Naive thymus-derived CD4-positive, alpha-beta T cell (primary cell): ENCODE measurements at regions not wholly inside any gene's neighbourhood (a gene's known extent, or its start where the extent isn't known, plus 50 kb on each side); places are given as distances from the start of the nearest gene placed in this dataset.
A peak's percentile ranks its signal among the peaks of the same experiment; 100 is the strongest.
"Not testable (repeated sequence)": the region's sequence is repeated elsewhere in the genome, so short reads cannot be mapped to it uniquely, and the experiment has no call there.

Source experiments
- ATAC-seq: fragments of 150-1000 bp; cut with Tn5 transposase; 2 replicates; pipeline ENCODE4 v1.10.0; 2021; ENCODE audit warnings: mild to moderate bottlenecking, moderate library complexity
- CTCF ChIA-PET: fragments of 350-600 bp; sonication (Branson Sonifier 250); formaldehyde crosslinking; loops from one replicate; lab custom pipeline; 2021; ENCODE audit warnings: antibody characterized with exemption; lab: Charles Lee
- POLR2A ChIA-PET: fragments of 350-600 bp; sonication (Branson Sonifier 250); formaldehyde crosslinking; loops from one replicate; lab custom pipeline; 2021; ENCODE audit warnings: antibody characterized with exemption, inconsistent platforms; lab: Charles Lee
- DNase-seq, 9 donors: peaks; one replicate each; pipeline versions ENCODE4 v3.0.0 to v3.0.0-alpha.2; 2020 to 2022; ENCODE audit warnings: mixed read lengths in 1 of 9
- H3K27ac ChIP-seq: one replicate; pipeline ENCODE4 v1.7.0; 2013; ENCODE audit warnings: mild to moderate bottlenecking, low read depth, low read length, moderate library complexity
- H3K27me3 ChIP-seq, 2 donors: one replicate each; pipeline ENCODE4 v1.7.0; 2013; ENCODE audit warnings: low read length in 2 of 2, mild to moderate bottlenecking in 2 of 2, moderate library complexity in 2 of 2; ENCODE audit not compliant: control insufficient read depth in 2 of 2, insufficient read depth in 2 of 2
- H3K36me3 ChIP-seq, 3 experiments: 1 replicate in 2 of 3; 2 replicates in 1 of 3; pipeline ENCODE4 v1.7.0; 2013; ENCODE audit warnings: low read length in 3 of 3, mild to moderate bottlenecking in 3 of 3, moderate library complexity in 1 of 3; ENCODE audit not compliant: insufficient read depth in 3 of 3, control insufficient read depth in 2 of 3
- H3K4me1 ChIP-seq, 2 donors: one replicate each; pipeline ENCODE4 v1.7.0; 2013; ENCODE audit warnings: low read length in 2 of 2, mild to moderate bottlenecking in 2 of 2, moderate library complexity in 1 of 2; ENCODE audit not compliant: control insufficient read depth in 2 of 2, insufficient read depth in 2 of 2
- H3K4me3 ChIP-seq: 2 replicates; pipeline ENCODE4 v1.7.0; 2013; ENCODE audit warnings: mild to moderate bottlenecking, low read length
- H3K9me3 ChIP-seq, 3 experiments: 1 replicate in 2 of 3; 2 replicates in 1 of 3; pipeline ENCODE4 v1.7.0; 2013; ENCODE audit warnings: low read length in 3 of 3; ENCODE audit not compliant: control insufficient read depth in 2 of 3
- H3K27ac Mint-ChIP-seq, 9 donors: one replicate each; pipeline ENCODE4 v1.8.0; 2020 to 2022; ENCODE audit warnings: mixed read lengths in 9 of 9, mild to moderate bottlenecking in 8 of 9, moderate library complexity in 5 of 9, inconsistent platforms in 2 of 9
- H3K27me3 Mint-ChIP-seq, 5 donors: one replicate each; pipeline ENCODE4 v1.8.0; 2021 to 2022; ENCODE audit warnings: mixed read lengths in 5 of 5, mild to moderate bottlenecking in 1 of 5
- H3K36me3 Mint-ChIP-seq, 5 donors: one replicate each; pipeline ENCODE4 v1.8.0; 2020 to 2022; ENCODE audit warnings: mixed read lengths in 5 of 5, mild to moderate bottlenecking in 3 of 5, inconsistent platforms in 1 of 5
- H3K4me1 Mint-ChIP-seq, 7 donors: one replicate each; pipeline ENCODE4 v1.8.0; 2020 to 2022; ENCODE audit warnings: mixed read lengths in 7 of 7, mild to moderate bottlenecking in 3 of 7, inconsistent platforms in 1 of 7
- H3K4me3 Mint-ChIP-seq, 10 donors: one replicate each; pipeline ENCODE4 v1.8.0; 2020 to 2022; ENCODE audit warnings: mild to moderate bottlenecking in 10 of 10, mixed read lengths in 10 of 10, moderate library complexity in 6 of 10, inconsistent platforms in 2 of 10
- H3K9me3 Mint-ChIP-seq, 11 donors: one replicate each; pipeline ENCODE4 v1.8.0; 2020 to 2022; ENCODE audit warnings: mixed read lengths in 11 of 11, mild to moderate bottlenecking in 4 of 11, inconsistent platforms in 1 of 11, moderate library complexity in 1 of 11
- intact Hi-C, 2 donors: fragments of 100-400 bp; cut with micrococcal nuclease; formaldehyde crosslinking; loops; one replicate each; pipeline ENCODE4 v1.15.1; 2023

DNA sequence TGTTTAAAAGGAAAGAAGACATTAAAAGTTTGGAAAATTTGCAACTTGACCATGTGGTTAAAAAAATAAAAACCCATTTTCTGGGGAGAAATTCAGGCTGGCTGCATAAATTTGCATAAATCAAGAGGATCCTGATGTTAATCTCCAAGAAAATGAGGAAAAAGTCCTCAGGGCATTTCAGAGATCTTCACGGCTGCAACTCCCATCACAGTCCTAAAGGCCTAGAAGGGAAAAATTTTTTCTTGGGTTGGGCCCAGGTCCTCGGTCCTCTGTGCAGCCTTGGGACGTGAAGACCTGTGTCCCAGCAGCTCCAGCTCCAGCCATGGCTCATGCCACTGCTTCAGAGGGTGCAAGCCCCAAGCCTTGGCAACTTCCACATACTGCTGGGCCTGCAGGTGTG, 84.8 kb upstream of the C1QTNF3 start:
- ATAC-seq, H3K9me3 Mint-ChIP-seq, H3K4me3 ChIP-seq, POLR2A ChIA-PET, H3K36me3 ChIP-seq, H3K9me3 ChIP-seq, H3K27ac Mint-ChIP-seq, H3K4me1 ChIP-seq, H3K27ac ChIP-seq, H3K4me3 Mint-ChIP-seq, DNase-seq, H3K27me3 ChIP-seq, H3K27me3 Mint-ChIP-seq, intact Hi-C loops, H3K4me1 Mint-ChIP-seq, CTCF ChIA-PET: not testable (repeated sequence)
- peaks cover 0 to 26% (median 0%) of the 10 kb centered on the region in 5 donors for H3K36me3 Mint-ChIP-seq

DNA sequence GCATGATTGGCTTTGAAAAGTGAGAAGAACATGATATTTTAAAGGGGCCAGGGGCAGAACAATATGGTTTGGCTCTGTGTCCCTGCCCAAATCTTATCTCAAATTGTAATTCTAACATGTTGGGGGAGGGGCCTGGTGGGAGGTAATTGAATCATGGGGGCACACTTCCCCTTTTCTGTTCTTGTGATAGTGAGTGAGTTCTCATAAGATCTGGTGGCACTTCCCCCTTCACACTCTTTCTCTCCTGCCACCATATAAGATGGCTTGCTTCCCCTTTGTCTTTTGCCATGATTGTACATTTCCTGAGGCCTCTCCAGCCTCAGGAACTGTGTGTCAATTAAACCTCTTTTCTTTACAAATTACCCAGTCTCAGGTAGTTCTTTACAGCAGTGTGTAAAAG, 85.9 kb upstream of the C1QTNF3 start:
- CTCF ChIA-PET, H3K27ac Mint-ChIP-seq, H3K4me3 ChIP-seq, H3K27me3 Mint-ChIP-seq, DNase-seq, H3K4me3 Mint-ChIP-seq, H3K4me1 Mint-ChIP-seq, H3K36me3 ChIP-seq, POLR2A ChIA-PET, H3K4me1 ChIP-seq, H3K27ac ChIP-seq, H3K27me3 ChIP-seq, H3K9me3 ChIP-seq, ATAC-seq, intact Hi-C loops, H3K9me3 Mint-ChIP-seq: not testable (repeated sequence)
- peaks cover 0 to 25% (median 0%) of the 10 kb centered on the region in 5 donors for H3K36me3 Mint-ChIP-seq

DNA sequence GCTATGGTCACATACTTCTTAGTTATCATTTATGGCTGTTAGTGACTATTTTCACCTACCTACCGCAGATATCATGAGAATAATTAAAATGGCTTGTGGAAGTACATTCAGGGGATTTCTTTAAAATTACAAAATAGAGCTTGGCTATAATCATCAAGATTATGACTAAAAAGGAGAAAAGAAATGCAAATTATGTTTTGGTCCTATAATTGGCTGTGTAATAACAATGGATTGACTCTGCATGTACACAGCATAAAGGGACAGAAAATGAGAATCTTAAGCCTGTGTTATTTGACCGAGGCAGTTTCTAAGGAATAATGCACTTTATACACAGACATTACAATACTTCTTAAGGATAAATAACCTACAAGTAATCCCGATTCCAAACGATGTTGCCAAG, 112.0 kb upstream of the C1QTNF3 start:
- H3K4me3 ChIP-seq, H3K36me3 ChIP-seq, H3K4me3 Mint-ChIP-seq, ATAC-seq, H3K27ac Mint-ChIP-seq, H3K27me3 Mint-ChIP-seq, H3K9me3 ChIP-seq, H3K4me1 ChIP-seq, H3K27ac ChIP-seq, H3K4me1 Mint-ChIP-seq, intact Hi-C loops, CTCF ChIA-PET, DNase-seq, H3K9me3 Mint-ChIP-seq, POLR2A ChIA-PET, H3K27me3 ChIP-seq: not testable (repeated sequence)
- peaks cover 0 to 14% (median 5%) of the 10 kb centered on the region in 5 donors for H3K36me3 Mint-ChIP-seq

DNA sequence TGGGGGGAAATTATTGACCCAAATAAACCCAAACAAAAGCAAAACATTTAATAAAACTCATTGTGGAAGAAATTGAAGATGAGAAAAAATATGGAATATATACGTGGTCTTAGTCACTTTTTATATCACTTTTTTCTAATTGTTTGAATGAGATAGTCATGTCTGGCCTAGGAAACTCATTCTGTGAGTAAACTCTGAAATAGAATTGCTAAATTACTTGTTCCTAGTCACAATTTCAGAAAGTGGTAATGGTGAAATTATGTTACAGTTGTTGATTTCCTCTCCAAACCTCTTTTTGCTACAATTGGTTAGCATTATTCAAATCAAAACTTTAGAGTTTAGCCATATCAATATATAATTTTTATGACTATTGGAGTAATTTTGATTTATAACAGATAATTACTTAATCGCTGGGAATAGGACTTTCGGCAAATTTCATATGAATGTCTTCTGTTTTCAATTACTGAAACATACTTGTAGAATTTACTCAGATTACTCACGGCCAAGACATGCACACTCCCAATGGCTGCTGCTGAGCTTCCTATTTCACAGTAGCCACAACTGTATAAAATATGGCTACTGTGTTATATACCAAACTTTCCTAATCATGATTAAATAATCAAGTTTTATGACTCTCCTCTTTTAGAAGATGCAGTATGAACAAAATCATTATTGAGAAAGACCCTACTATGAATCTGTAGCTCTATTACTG, 113.8 kb upstream of the C1QTNF3 start:
- H3K36me3 ChIP-seq, H3K27me3 Mint-ChIP-seq, H3K4me3 ChIP-seq, CTCF ChIA-PET, POLR2A ChIA-PET, H3K27ac ChIP-seq, H3K9me3 Mint-ChIP-seq, H3K27ac Mint-ChIP-seq, ATAC-seq, DNase-seq, H3K4me1 ChIP-seq, intact Hi-C loops, H3K9me3 ChIP-seq, H3K4me3 Mint-ChIP-seq, H3K4me1 Mint-ChIP-seq, H3K27me3 ChIP-seq: not testable (repeated sequence)
- peaks cover 0 to 19% (median 5%) of the 10 kb centered on the region in 5 donors for H3K36me3 Mint-ChIP-seq

DNA sequence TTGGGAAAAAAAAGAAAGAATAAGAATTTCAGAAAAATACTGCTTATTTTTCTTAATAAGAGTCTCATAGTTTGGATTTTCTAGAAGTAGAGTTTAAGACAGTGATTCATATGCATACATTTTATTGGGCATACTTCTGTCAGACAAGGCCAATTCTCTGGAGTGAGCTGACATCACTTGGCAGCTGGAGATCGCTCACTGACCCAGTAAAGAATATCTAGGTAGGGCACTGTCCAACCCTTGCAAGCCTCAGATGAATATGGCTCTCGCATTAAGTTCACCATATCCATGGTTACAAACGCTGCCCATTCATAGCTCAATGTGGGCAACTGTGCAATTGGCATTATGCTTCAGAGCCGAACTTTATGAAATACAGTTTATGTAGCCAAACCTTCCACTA, 117.9 kb upstream of the C1QTNF3 start:
- H3K27ac Mint-ChIP-seq, ATAC-seq, H3K4me3 ChIP-seq, H3K9me3 ChIP-seq, H3K4me1 ChIP-seq, DNase-seq, H3K4me1 Mint-ChIP-seq, H3K27me3 Mint-ChIP-seq, H3K4me3 Mint-ChIP-seq, intact Hi-C loops, CTCF ChIA-PET, H3K27ac ChIP-seq, POLR2A ChIA-PET, H3K36me3 ChIP-seq, H3K27me3 ChIP-seq, H3K9me3 Mint-ChIP-seq: not testable (repeated sequence)
- H3K36me3 Mint-ChIP-seq, result peaks cover 0 to 18% (median 7%) of the 10 kb centered on the region in 5 donors

DNA sequence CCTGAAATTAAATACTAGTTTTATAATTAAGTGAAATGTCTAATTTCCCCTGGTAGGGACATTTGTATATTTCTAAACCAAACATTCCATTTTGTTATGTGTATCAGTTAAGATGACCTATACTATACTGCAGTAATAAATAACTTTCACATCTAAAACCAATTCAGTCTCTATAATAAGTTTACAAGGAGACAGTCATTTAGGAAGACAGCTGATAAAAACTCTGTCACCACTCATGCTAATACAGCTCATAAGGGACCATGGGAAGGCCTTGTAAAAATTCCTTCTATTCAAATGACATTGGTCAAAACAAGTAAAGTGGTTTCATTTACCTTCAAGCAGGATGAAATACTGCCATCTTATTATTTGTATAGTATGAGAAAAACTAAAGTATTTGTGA, 128.4 kb upstream of the C1QTNF3 start:
- H3K4me1 ChIP-seq, H3K27me3 ChIP-seq, CTCF ChIA-PET, H3K9me3 Mint-ChIP-seq, intact Hi-C loops, H3K4me1 Mint-ChIP-seq, H3K4me3 Mint-ChIP-seq, H3K27me3 Mint-ChIP-seq, H3K27ac Mint-ChIP-seq, DNase-seq, ATAC-seq, H3K9me3 ChIP-seq, H3K36me3 ChIP-seq, H3K4me3 ChIP-seq, H3K27ac ChIP-seq, POLR2A ChIA-PET: not testable (repeated sequence)
- peaks cover 10 to 41% (median 14%) of the 10 kb centered on the region in 5 donors for H3K36me3 Mint-ChIP-seq

DNA sequence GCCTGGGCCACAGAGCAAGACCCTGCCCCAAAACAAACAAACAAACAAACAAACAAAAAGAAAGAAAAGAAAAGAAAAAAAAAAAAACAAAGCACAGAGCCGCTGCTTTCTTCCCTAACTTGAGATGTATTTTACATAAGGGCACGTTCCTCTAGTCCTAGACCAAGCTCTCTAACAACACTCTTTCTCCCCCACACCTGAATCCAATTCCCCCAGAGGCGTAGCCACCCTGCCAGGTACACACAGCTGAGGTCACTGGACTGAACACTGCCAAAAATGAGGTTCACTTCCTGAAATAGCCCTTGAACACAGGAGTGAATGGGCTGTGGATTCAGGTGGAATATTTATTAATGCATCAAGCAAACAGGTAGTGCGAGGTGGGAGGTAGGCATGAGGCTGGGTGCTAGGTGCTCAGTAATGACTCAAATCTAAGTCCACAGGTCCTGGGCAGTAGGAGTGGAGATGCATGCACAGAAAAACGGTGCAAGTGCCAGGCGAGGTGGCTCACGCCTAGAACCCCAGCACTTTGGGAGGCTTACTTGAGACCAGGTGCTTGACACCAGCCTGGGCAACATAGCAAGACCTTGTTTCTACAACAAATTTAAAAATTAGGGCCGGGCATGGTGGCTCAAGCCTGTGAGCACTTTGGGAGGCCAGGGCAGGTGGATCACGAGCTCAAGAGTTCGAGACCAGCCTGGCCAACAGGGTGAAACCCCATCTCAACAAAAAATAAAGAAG, 136.6 kb upstream of the C1QTNF3 start:
- intact Hi-C loops, H3K4me3 Mint-ChIP-seq, H3K27me3 Mint-ChIP-seq, H3K27me3 ChIP-seq, CTCF ChIA-PET, H3K9me3 ChIP-seq, ATAC-seq, H3K4me1 ChIP-seq, H3K4me3 ChIP-seq, H3K9me3 Mint-ChIP-seq, H3K27ac ChIP-seq, H3K4me1 Mint-ChIP-seq, POLR2A ChIA-PET: not testable (repeated sequence)
- DNase-seq, result peak in 3 of 9 donors; percentile 1 to 37 (median 22)
- H3K36me3 ChIP-seq, result peaks cover 0 to 17% (median 0%) of the 10 kb centered on the region in 3 experiments
- Mint-ChIP-seq H3K27ac (peak overlapping the region in 1 of 9 donors; percentile 0), H3K36me3 (peaks cover 4 to 42% (median 10%) of the 10 kb centered on the region in 5 donors)
